Activated CD8-positive, alpha-beta memory T cell treated with anti-CD3 and anti-CD28 coated beads, Interleukin-2, amount 50 U/mL, for 1 hour (primary cell): ENCODE measurements at regions not wholly inside any gene's neighbourhood (a gene's known extent, or its start where the extent isn't known, plus 50 kb on each side); places are given as distances from the start of the nearest gene placed in this dataset.

ENCODE experiments used
- DNase-seq: peaks from one replicate; pipeline ENCODE4 v3.0.0-alpha.2; 2020; ENCODE audit errors: extremely low read depth

- DNase-seq, result no peak
Measured at GRCh38 chr20:21033817-21034216, 72.3 kb downstream of the LINC00237 start.

GRCh38 chr20:21031666-21032065 lies 74.5 kb downstream of the LINC00237 start:
- no peak for DNase-seq

- DNase-seq, result no peak
Measured at GRCh38 chr20:21029341-21029740, 76.8 kb downstream of the LINC00237 start.

GRCh38 chr20:21028921-21029320 lies 77.2 kb downstream of the LINC00237 start:
- no peak for DNase-seq

- DNase-seq, result no peak
Measured at GRCh38 chr20:21028436-21028835, 77.7 kb downstream of the LINC00237 start.

- DNase-seq, result no peak
Measured at GRCh38 chr20:21027569-21027968, 78.6 kb downstream of the LINC00237 start.

GRCh38 chr20:21026951-21027350 lies 79.2 kb downstream of the LINC00237 start:
- no peak for DNase-seq

- DNase-seq, result no peak
Measured at GRCh38 chr20:21024420-21024819, 81.7 kb downstream of the LINC00237 start.

GRCh38 chr20:21022925-21023324 lies 83.2 kb downstream of the LINC00237 start:
- no peak for DNase-seq

- no peak for DNase-seq
Measured at GRCh38 chr20:21021472-21021790, 84.7 kb downstream of the LINC00237 start.

GRCh38 chr20:21020659-21021471 lies 85.3 kb downstream of the LINC00237 start:
- no peak for DNase-seq

GRCh38 chr20:21019814-21020658 lies 86.1 kb downstream of the LINC00237 start:
- no peak for DNase-seq

- no peak for DNase-seq
Measured at GRCh38 chr20:21019468-21019813, 86.7 kb downstream of the LINC00237 start.

GRCh38 chr20:21018576-21018975 lies 87.6 kb downstream of the LINC00237 start:
- DNase-seq, result no peak

GRCh38 chr20:21017528-21018085 lies 88.6 kb downstream of the LINC00237 start:
- DNase-seq, result no peak

- no peak for DNase-seq
Measured at GRCh38 chr20:21016751-21017150, 89.4 kb downstream of the LINC00237 start.

GRCh38 chr20:21014528-21014927 lies 91.6 kb downstream of the LINC00237 start:
- no peak for DNase-seq

GRCh38 chr20:21008951-21009350 lies 97.2 kb downstream of the LINC00237 start:
- DNase-seq, result no peak

- no peak for DNase-seq
Measured at GRCh38 chr20:21006611-21007010, 99.5 kb downstream of the LINC00237 start.

- no peak for DNase-seq
Measured at GRCh38 chr20:21004386-21005076, 101.6 kb downstream of the LINC00237 start.

GRCh38 chr20:21003902-21004301 lies 102.3 kb downstream of the LINC00237 start:
- no peak for DNase-seq

GRCh38 chr20:21002486-21002885 lies 103.7 kb downstream of the LINC00237 start:
- DNase-seq, result no peak
